Uterus (tissue), 2 donors: ENCODE measurements at regions not wholly inside any gene's neighbourhood (a gene's known extent, or its start where the extent isn't known, plus 50 kb on each side); places are given as distances from the start of the nearest gene placed in this dataset.

Experiments
- POLR2A ChIP-seq, 2 donors: fragments of 450-650 bp; IDR thresholded peaks; one replicate each; pipeline ENCODE4 v1.6.1; 2016; ENCODE audit warnings: antibody characterized with exemption in 2 of 2, mild to moderate bottlenecking in 1 of 2, moderate library complexity in 1 of 2
- TF ChIP-seq, protein P1 (sequence below), 4 experiments: fragments of 200-600 bp in 2 of 4; fragments of 450-650 bp in 2 of 4; sonication (generic) in 2 of 4; IDR thresholded peaks; one replicate each; pipeline ENCODE4 v1.5.1; 2016 to 2019; ENCODE audit warnings: antibody characterized with exemption in 4 of 4, mild to moderate bottlenecking in 2 of 4, moderate library complexity in 1 of 4

DNA sequence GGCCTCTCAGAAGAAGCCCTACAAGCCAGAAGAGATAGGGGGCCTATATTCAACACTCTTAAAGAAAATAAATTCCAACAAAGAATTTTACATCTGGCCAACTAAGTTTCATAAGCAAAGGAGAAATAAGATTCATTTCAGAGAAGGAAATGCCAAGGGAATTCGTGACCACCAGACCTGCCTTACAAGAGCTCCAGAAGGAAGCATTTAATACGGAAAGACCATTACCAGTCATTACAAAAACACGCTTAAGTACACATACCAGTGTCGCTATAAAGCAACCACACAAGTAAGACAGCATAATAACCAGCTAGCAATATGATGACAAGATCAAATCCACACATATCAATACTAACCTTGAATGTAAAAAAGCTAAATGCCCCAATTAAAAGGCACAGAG lies 704.9 kb upstream of the CHRM3 start:
- no peak for TF ChIP-seq POLR2A (IDR thresholded peaks at IDR 0.05)
- TF ChIP-seq, protein P1, sequence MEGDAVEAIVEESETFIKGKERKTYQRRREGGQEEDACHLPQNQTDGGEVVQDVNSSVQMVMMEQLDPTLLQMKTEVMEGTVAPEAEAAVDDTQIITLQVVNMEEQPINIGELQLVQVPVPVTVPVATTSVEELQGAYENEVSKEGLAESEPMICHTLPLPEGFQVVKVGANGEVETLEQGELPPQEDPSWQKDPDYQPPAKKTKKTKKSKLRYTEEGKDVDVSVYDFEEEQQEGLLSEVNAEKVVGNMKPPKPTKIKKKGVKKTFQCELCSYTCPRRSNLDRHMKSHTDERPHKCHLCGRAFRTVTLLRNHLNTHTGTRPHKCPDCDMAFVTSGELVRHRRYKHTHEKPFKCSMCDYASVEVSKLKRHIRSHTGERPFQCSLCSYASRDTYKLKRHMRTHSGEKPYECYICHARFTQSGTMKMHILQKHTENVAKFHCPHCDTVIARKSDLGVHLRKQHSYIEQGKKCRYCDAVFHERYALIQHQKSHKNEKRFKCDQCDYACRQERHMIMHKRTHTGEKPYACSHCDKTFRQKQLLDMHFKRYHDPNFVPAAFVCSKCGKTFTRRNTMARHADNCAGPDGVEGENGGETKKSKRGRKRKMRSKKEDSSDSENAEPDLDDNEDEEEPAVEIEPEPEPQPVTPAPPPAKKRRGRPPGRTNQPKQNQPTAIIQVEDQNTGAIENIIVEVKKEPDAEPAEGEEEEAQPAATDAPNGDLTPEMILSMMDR (IDR thresholded peaks at IDR 0.05) = no peak
